CD4-positive, alpha-beta T cell treated with Interleukin-6 at 100 ng/mL for 8 hours (primary cell): ENCODE measurements at regions not wholly inside any gene's neighbourhood (a gene's known extent, or its start where the extent isn't known, plus 50 kb on each side); places are given as distances from the start of the nearest gene placed in this dataset.
"Not testable (repeated sequence)": the region's sequence is repeated elsewhere in the genome, so short reads cannot be mapped to it uniquely, and the experiment has no call there.

Experiments
- DNase-seq: peaks from one replicate; pipeline ENCODE4 v3.0.0-alpha.2; 2020; ENCODE audit warnings: mixed read lengths, low spot score

GRCh38 chr12:46087916-46088439, 97.6 kb upstream of the SCAF11 start:
- DNase-seq: no peak

GRCh38 chr12:46084666-46085631, 94.6 kb upstream of the SCAF11 start:
- no peak for DNase-seq

- DNase-seq: no peak
These were observed 92.3 kb upstream of the SCAF11 start for GRCh38 chr12:46082490-46083200.

GRCh38 chr12:46073321-46073720, 82.9 kb upstream of the SCAF11 start:
- DNase-seq: no peak

GRCh38 chr12:46071769-46072624, 81.6 kb upstream of the SCAF11 start:
- DNase-seq: peak; percentile 54

- DNase-seq: no peak
These were observed 81.0 kb upstream of the SCAF11 start for GRCh38 chr12:46071335-46071734.

GRCh38 chr12:46067094-46067493, 76.7 kb upstream of the SCAF11 start:
- no peak for DNase-seq

GRCh38 chr12:46065412-46066166, 75.2 kb upstream of the SCAF11 start:
- no peak for DNase-seq

- DNase-seq: no peak
These were observed 74.2 kb upstream of the SCAF11 start for GRCh38 chr12:46064548-46064947.

GRCh38 chr12:46058697-46059096, 68.3 kb upstream of the SCAF11 start:
- DNase-seq: not testable (repeated sequence)

GRCh38 chr12:46050805-46051204, 60.4 kb upstream of the SCAF11 start:
- no peak for DNase-seq

GRCh38 chr12:46049665-46050064, 59.3 kb upstream of the SCAF11 start:
- DNase-seq: no peak

- no peak for DNase-seq
These were observed 56.1 kb upstream of the SCAF11 start for GRCh38 chr12:46046436-46046835.

- no peak for DNase-seq
These were observed 53.7 kb upstream of the SCAF11 start for GRCh38 chr12:46043972-46044520.
